PFSK-1 (cell line): ENCODE measurements at regions not wholly inside any gene's neighbourhood (a gene's known extent, or its start where the extent isn't known, plus 50 kb on each side); places are given as distances from the start of the nearest gene placed in this dataset.

Experiments used
- FOXP2 ChIP-seq: optimal IDR thresholded peaks from 2 replicates; pipeline ENCODE3; 2011; ENCODE audit warnings: borderline replicate concordance, control low read depth, inconsistent platforms; ENCODE audit not compliant: insufficient read depth; ENCODE audit errors: extremely low read length, extremely low read depth
- POLR2AphosphoS5 ChIP-seq: IDR thresholded peaks from 2 replicates; pipeline ENCODE4 v1.6.1; 2012; ENCODE audit warnings: low read depth, mild to moderate bottlenecking, control low read depth, low read length, moderate library complexity
- REST ChIP-seq, 2 experiments: IDR thresholded peaks; 2 replicates each; pipeline versions ENCODE4 v1.6.1 to v1.8.0; 2011 to 2012; ENCODE audit warnings: low read depth in 2 of 2, low read length in 2 of 2, control low read depth in 1 of 2, inconsistent platforms in 1 of 2, mild to moderate bottlenecking in 1 of 2, moderate library complexity in 1 of 2; ENCODE audit not compliant: insufficient read depth in 1 of 2
- SIN3A ChIP-seq: IDR thresholded peaks from 2 replicates; pipeline ENCODE4 v1.6.1; 2012; ENCODE audit warnings: mild to moderate bottlenecking, low read length, moderate library complexity, borderline replicate concordance; ENCODE audit not compliant: insufficient read depth
- TAF1 ChIP-seq: IDR thresholded peaks from 2 replicates; pipeline ENCODE4 v1.6.1; 2012; ENCODE audit warnings: low read length, control low read depth, borderline replicate concordance; ENCODE audit not compliant: insufficient read depth

GRCh38 chr10:65571011-65571570 lies 1354.7 kb upstream of the LRRTM3 start:
- no peak for TF ChIP-seq FOXP2
- TF ChIP-seq TAF1 = no peak
- no peak for TF ChIP-seq REST (IDR thresholded peaks at IDR 0.05; ENCODE audit: insufficient read depth in 1 of 2, low read depth in 2 of 2, low read length in 2 of 2)
- no peak for TF ChIP-seq POLR2AphosphoS5

- TF ChIP-seq REST (IDR thresholded peaks at IDR 0.05; ENCODE audit: insufficient read depth in 1 of 2, low read depth in 2 of 2, low read length in 2 of 2) (no peak), SIN3A (no peak)
These were observed 1344.3 kb upstream of the LRRTM3 start for GRCh38 chr10:65581426-65582026.

DNA sequence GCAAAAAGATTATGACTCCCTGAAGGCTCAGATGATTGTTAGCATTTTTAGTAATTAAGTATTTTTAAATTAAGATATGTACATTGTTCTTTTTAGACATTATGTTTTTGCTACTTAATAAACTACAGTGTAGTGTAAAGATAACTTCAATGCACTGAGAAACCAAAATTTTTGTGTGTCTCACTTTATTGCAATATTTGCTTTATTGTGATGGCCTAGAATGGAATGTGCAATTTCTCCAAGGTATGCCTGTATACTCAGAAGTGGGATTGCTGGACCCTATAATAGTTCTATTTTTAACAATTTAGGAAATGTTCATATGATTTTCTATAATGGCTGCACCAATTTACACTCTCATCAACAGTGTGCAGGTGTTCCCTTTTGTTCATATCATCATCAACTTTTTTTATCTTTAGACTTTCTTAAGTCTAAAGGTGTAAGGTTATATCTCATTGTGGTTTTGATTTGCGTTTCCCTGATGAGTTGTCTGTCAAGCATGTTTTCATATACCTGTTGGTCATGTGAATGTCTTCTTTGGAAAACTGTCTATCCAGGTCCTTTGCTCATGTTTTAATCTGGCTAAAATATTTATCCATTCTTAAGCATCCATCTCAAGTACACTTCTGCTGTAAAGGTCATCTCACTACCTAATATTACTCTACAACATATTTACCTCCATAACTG lies 1323.5 kb upstream of the LRRTM3 start:
- TF ChIP-seq POLR2AphosphoS5 (no peak), SIN3A (no peak), REST (IDR thresholded peaks at IDR 0.05; ENCODE audit: insufficient read depth in 1 of 2, low read depth in 2 of 2, low read length in 2 of 2) (no peak), FOXP2 (no peak)

GRCh38 chr10:65611592-65611991 lies 1314.2 kb upstream of the LRRTM3 start:
- TF ChIP-seq POLR2AphosphoS5 (no peak), FOXP2 (no peak), SIN3A (no peak), TAF1 (no peak)

DNA sequence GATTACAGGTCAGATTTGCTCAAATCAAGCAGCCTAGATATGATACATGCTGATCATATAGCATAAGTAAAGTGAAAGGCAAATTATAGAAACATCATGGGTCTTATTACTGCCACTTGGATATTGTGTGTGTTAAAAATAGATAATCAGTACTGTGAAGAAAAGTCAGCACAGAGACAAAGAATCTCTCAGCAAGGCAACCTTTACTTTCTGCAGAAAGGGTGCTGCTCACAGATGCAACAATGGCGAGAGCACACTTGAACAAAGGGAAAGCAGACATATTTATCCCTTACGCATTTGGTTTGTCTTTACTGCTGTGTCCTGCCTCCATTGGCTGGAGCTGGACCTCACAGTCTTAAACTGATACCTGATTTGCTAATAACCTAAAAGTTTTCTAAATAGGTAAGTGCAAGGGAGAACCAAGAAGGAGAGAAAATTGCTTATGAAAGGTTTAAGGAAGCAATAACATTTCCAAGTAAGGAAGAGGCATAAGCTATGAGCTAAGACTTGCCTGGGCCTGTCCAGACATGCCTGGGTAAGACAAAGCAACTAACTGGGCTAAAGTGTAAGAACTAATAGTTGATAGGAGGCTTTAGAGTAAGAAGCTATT lies 1310.8 kb upstream of the LRRTM3 start:
- TF ChIP-seq SIN3A = no peak
- TF ChIP-seq POLR2AphosphoS5 = no peak
- no peak for TF ChIP-seq FOXP2
- no peak for TF ChIP-seq TAF1
- TF ChIP-seq REST (IDR thresholded peaks at IDR 0.05; ENCODE audit: insufficient read depth in 1 of 2, low read depth in 2 of 2, low read length in 2 of 2) = no peak
